HCT116 (cell line): ENCODE measurements at regions not wholly inside any gene's neighbourhood (a gene's known extent, or its start where the extent isn't known, plus 50 kb on each side); places are given as distances from the start of the nearest gene placed in this dataset.

Source experiments
- ATAC-seq: fragments of 200-7000 bp; cut with Tn5 transposase; 2 replicates; pipeline ENCODE4 v1.9.1; 2020; ENCODE audit warnings: mild to moderate bottlenecking, moderate library complexity
- BruUV-seq: library from RNA; stranded (reverse); fragments of 400-500 nt; replicated peaks from 2 replicates; lab custom pipeline; 2021; lab: Mats Ljungman, UMichigan
- CTCF ChIA-PET: fragments of 300-600 bp; sonication (Branson Sonifier 250); formaldehyde crosslinking; loops from one replicate; lab custom pipeline; 2021; ENCODE audit warnings: antibody characterized with exemption; lab: Charles Lee
- POLR2A ChIA-PET: fragments of 300-600, 350-600 bp; sonication (Branson Sonifier 250); formaldehyde crosslinking; loops from one replicate; lab custom pipeline; 2021; ENCODE audit warnings: antibody characterized with exemption; lab: Charles Lee
- RAD21 ChIA-PET, 2 experiments: fragments of 300-600 bp; sonication (Branson Sonifier 250); formaldehyde crosslinking; loops; one replicate each; lab custom pipeline; 2023; ENCODE audit warnings: low total read pairs in 2 of 2; ENCODE audit not compliant: uncharacterized antibody in 2 of 2, unreplicated experiment in 2 of 2, low non-redundant PET in 1 of 2; lab: Charles Lee
- DNase-seq: peaks from one replicate; pipeline ENCODE4 v3.0.0-alpha.2; 2010; ENCODE audit warnings: low read depth, low spot score
- H2AFZ ChIP-seq: fragments of 200-600 bp; shearing (Covaris generic), sonication (generic); 2 replicates; pipeline ENCODE4 v1.6.1; 2017; ENCODE audit warnings: low read depth, mixed run types, mixed read lengths, antibody characterized with exemption, low read length; ENCODE audit not compliant: poor library complexity, severe bottlenecking
- H3K27ac ChIP-seq: 2 replicates; pipeline ENCODE4 v1.5.1; 2012; ENCODE audit warnings: low read depth, low read length
- H3K27me3 ChIP-seq: fragments of 200-600 bp; sonication (generic); 2 replicates; pipeline ENCODE4 v1.6.1; 2016; ENCODE audit warnings: mixed run types, low read length, mixed read lengths; ENCODE audit not compliant: insufficient read depth
- H3K36me3 ChIP-seq, 2 experiments: fragments of 200-500 bp in 1 of 2; fragments of 200-600 bp in 1 of 2; sonication (Bioruptor generic) in 1 of 2; sonication (generic) in 1 of 2; 2 replicates each; pipeline versions ENCODE4 v1.5.1 to v1.6.1; 2014 to 2016; ENCODE audit warnings: low read length in 2 of 2, inconsistent platforms in 1 of 2, mixed read lengths in 1 of 2, mixed run types in 1 of 2; ENCODE audit not compliant: insufficient read depth in 2 of 2, control insufficient read depth in 1 of 2
- H3K4me1 ChIP-seq, 2 experiments: fragments of 200-600 bp in 1 of 2; sonication (generic) in 1 of 2; 2 replicates each; pipeline versions ENCODE4 v1.5.1 to v1.6.1; 2012 to 2017; ENCODE audit warnings: low read length in 2 of 2, inconsistent platforms in 1 of 2, mild to moderate bottlenecking in 1 of 2, mixed read lengths in 1 of 2, mixed run types in 1 of 2, moderate library complexity in 1 of 2; ENCODE audit not compliant: insufficient read depth in 2 of 2, control insufficient read depth in 1 of 2
- H3K4me2 ChIP-seq: fragments of 200-600 bp; sonication (generic); 2 replicates; pipeline ENCODE4 v1.6.1; 2017; ENCODE audit warnings: mixed run types, low read length, mixed read lengths
- H3K4me3 ChIP-seq, 2 experiments: fragments of 200-600 bp in 1 of 2; sonication (generic) in 1 of 2; replicated peaks in 1 of 2; 2 replicates each; pipeline ENCODE4 v1.5.1; 2011 to 2016; ENCODE audit warnings: low read length in 2 of 2, control low read depth in 1 of 2, low read depth in 1 of 2, mild to moderate bottlenecking in 1 of 2, mixed read lengths in 1 of 2, mixed run types in 1 of 2
- H3K79me2 ChIP-seq: fragments of 200-600 bp; sonication (generic); 2 replicates; pipeline ENCODE4 v1.6.1; 2017; ENCODE audit warnings: mild to moderate bottlenecking, mixed run types, low read length, moderate library complexity, mixed read lengths; ENCODE audit not compliant: insufficient read depth
- H3K9ac ChIP-seq: fragments of 200-600 bp; sonication (generic); 2 replicates; pipeline ENCODE4 v1.6.1; 2016; ENCODE audit warnings: low read length, mixed read lengths
- H3K9me2 ChIP-seq: fragments of 200-600 bp; sonication (generic), shearing (Covaris generic); 2 replicates; pipeline ENCODE4 v1.6.1; 2017; ENCODE audit warnings: mixed run types, mild to moderate bottlenecking, moderate library complexity; ENCODE audit not compliant: insufficient read depth
- H3K9me3 ChIP-seq, 2 experiments: fragments of 200-500 bp in 1 of 2; fragments of 200-600 bp in 1 of 2; sonication (Bioruptor generic) in 1 of 2; sonication (generic) in 1 of 2; 2 replicates each; pipeline ENCODE4 v1.6.1; 2014 to 2017; ENCODE audit warnings: low read length in 2 of 2, mixed read lengths in 2 of 2, inconsistent platforms in 1 of 2, low read depth in 1 of 2, mild to moderate bottlenecking in 1 of 2, mixed run types in 1 of 2, moderate library complexity in 1 of 2; ENCODE audit not compliant: control insufficient read depth in 1 of 2, insufficient read depth in 1 of 2
- H4K20me1 ChIP-seq: fragments of 200-600 bp; sonication (generic), shearing (Covaris generic); 2 replicates; pipeline ENCODE4 v1.6.1; 2017; ENCODE audit warnings: mixed run types, mild to moderate bottlenecking, moderate library complexity; ENCODE audit not compliant: insufficient read depth
- CEBPB ChIP-seq: IDR thresholded peaks from 2 replicates; pipeline ENCODE4 v1.6.1; 2012; ENCODE audit warnings: low read depth
- EZH2 ChIP-seq: fragments of 200-600 bp; sonication (generic); IDR thresholded peaks from 2 replicates; pipeline ENCODE4 v1.6.1; 2017; ENCODE audit warnings: antibody characterized with exemption, mixed run types
- EZH2phosphoT487 ChIP-seq: fragments of 200-600 bp; IDR thresholded peaks from 2 replicates; pipeline ENCODE4 v1.6.1; 2018; ENCODE audit warnings: antibody characterized with exemption, borderline replicate concordance
- FOSL1 ChIP-seq: IDR thresholded peaks from 2 replicates; pipeline ENCODE4 v1.6.1; 2012; ENCODE audit warnings: low read depth
- RAD21 ChIP-seq: IDR thresholded peaks from 2 replicates; pipeline ENCODE4 v1.6.1; 2012; ENCODE audit warnings: low read depth, mild to moderate bottlenecking
- SP1 ChIP-seq: IDR thresholded peaks from 2 replicates; pipeline ENCODE4 v1.6.1; 2012; ENCODE audit warnings: low read depth
- SRF ChIP-seq: IDR thresholded peaks from 2 replicates; pipeline ENCODE4 v1.6.1; 2012; ENCODE audit warnings: low read depth
- TCF7L2 ChIP-seq: IDR thresholded peaks from 2 replicates; pipeline ENCODE4 v1.7.0; 2011; ENCODE audit warnings: borderline replicate concordance, inconsistent platforms; ENCODE audit not compliant: insufficient read depth, insufficient read length; ENCODE audit errors: extremely low read depth
- ZNF274 ChIP-seq: fragments of 200-500 bp; sonication (Bioruptor generic); IDR thresholded peaks from 2 replicates; pipeline ENCODE4 v1.6.1; 2014; ENCODE audit warnings: mild to moderate bottlenecking, low read depth, low read length, inconsistent platforms
- intact Hi-C: fragments of 100-400 bp; cut with micrococcal nuclease; formaldehyde crosslinking; loops from 2 replicates; pipeline ENCODE4 v1.10.0; 2022
- TF ChIP-seq, protein P1 (sequence below): IDR thresholded peaks from 2 replicates; pipeline ENCODE4 v1.6.1; 2011; ENCODE audit warnings: mild to moderate bottlenecking, low read length, moderate library complexity; ENCODE audit not compliant: insufficient replicate concordance; ENCODE audit errors: extremely low read depth

DNA sequence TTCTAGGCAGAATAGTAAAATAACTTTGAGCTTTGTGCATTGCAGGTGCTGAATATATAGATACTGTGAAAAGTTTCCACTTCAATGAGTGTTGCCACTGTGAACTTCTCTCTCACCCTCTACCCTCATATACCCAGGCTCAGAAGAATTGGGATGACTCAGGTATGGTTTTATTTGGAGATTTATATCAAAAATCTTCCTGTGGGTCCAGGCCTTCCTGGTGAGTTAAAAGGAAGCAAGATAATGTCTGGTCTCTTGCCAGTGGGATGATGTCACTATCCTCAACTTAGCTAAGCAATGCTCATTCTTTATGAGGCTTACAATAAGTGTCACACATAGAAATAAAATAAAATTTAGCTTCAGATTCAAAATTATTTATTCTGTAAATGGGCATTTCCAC, 153.3 kb upstream of the TENT5D start:
- H3K27me3 ChIP-seq, result no peaks in the 10 kb centered on the region
- ATAC-seq, result no peak
- no peaks in the 10 kb centered on the region for H3K4me1 ChIP-seq
- H3K36me3 ChIP-seq, result no peaks in the 10 kb centered on the region
- H3K9me3 ChIP-seq, result no peaks in the 10 kb centered on the region
- no peak overlapping the region for H3K4me3 ChIP-seq
- no peak for TF ChIP-seq RAD21
- TF ChIP-seq SP1, result no peak
- TF ChIP-seq EZH2phosphoT487, result no peak
- no peak for TF ChIP-seq ZNF274
- TF ChIP-seq, protein P1, sequence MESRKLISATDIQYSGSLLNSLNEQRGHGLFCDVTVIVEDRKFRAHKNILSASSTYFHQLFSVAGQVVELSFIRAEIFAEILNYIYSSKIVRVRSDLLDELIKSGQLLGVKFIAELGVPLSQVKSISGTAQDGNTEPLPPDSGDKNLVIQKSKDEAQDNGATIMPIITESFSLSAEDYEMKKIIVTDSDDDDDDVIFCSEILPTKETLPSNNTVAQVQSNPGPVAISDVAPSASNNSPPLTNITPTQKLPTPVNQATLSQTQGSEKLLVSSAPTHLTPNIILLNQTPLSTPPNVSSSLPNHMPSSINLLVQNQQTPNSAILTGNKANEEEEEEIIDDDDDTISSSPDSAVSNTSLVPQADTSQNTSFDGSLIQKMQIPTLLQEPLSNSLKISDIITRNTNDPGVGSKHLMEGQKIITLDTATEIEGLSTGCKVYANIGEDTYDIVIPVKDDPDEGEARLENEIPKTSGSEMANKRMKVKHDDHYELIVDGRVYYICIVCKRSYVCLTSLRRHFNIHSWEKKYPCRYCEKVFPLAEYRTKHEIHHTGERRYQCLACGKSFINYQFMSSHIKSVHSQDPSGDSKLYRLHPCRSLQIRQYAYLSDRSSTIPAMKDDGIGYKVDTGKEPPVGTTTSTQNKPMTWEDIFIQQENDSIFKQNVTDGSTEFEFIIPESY, result no peak
- TF ChIP-seq TCF7L2, result no peak
- DNase-seq, result no peak
- ChIA-PET CTCF (no interaction called here), RAD21 (no interaction called here), POLR2A (no interaction called here)
- no peak overlapping the region for H3K4me2 ChIP-seq
- no peak overlapping the region for H3K27ac ChIP-seq
- H3K79me2 ChIP-seq, result no peaks in the 10 kb centered on the region
- no peak overlapping the region for H3K9ac ChIP-seq
- no TSS peak for BruUV-seq
- no peaks in the 10 kb centered on the region for H4K20me1 ChIP-seq
- intact Hi-C loops, result no loop called here
- no peaks in the 10 kb centered on the region for H3K9me2 ChIP-seq
- H2AFZ ChIP-seq, result no peak overlapping the region

DNA sequence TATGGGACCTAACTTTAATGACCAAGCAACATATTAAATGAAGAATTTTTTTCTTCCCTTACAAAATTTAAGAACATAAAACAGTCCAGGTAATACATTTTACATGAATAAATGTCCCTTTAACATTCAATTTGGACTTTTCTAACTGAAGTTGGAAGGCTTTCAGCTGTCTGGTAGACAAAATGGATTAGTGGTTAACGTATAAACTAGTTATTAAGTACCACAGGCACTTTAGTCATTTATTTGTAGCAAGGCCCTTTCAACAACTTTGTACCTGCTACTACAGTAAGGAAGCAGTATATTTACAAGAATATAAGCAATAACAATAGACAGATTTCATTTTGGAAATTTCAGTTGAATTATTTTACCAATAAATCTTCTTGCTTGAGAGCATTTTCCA, 152.5 kb upstream of the TENT5D start:
- no peaks in the 10 kb centered on the region for H3K9me2 ChIP-seq
- H3K9ac ChIP-seq, result no peak overlapping the region
- no peaks in the 10 kb centered on the region for H3K9me3 ChIP-seq
- no TSS peak for BruUV-seq
- no peak overlapping the region for H3K27ac ChIP-seq
- H2AFZ ChIP-seq, result no peak overlapping the region
- H3K27me3 ChIP-seq, result no peaks in the 10 kb centered on the region
- H3K36me3 ChIP-seq, result no peaks in the 10 kb centered on the region
- TF ChIP-seq EZH2 (no peak), FOSL1 (no peak), SRF (no peak), CEBPB (no peak)
- TF ChIP-seq, all 23 proteins: peak for 0
- Histone ChIP-seq H4K20me1 (no peaks in the 10 kb centered on the region), H3K4me3 (no peak overlapping the region), H3K79me2 (no peaks in the 10 kb centered on the region), H3K4me2 (no peak overlapping the region), H3K4me1 (no peaks in the 10 kb centered on the region)
- ChIA-PET CTCF (no interaction called here), POLR2A (no interaction called here), RAD21 (no interaction called here)
- DNase-seq (no peak), ATAC-seq (no peak)
- intact Hi-C loops, result no loop called here
